ENCODE measurements at regions not wholly inside any gene's neighbourhood (a gene's known extent, or its start where the extent isn't known, plus 50 kb on each side); places are given as distances from the start of the nearest gene placed in this dataset.
"Not testable (repeated sequence)": the region's sequence is repeated elsewhere in the genome, so short reads cannot be mapped to it uniquely, and the experiment has no call there.

DNA sequence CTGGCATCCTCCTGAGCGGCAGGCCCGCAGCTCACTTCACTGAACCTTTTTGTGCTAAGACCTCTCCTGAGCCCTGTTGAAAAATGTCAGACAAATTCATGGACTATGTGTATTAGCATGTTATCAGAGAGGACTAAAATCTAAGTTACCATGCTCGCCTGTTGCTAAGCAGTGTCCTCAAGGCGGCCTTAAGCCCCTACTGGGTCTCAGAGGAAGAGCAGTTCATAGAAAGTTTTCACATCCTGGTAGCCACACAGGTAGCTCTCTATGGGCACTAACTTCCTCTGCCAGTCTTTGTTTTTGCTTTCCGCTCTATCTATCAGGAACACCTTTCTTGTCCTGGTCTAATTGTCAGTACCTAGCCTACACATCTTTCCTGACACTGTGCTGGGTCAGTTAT lies 306.6 kb upstream of the MIS18BP1 start:
- ATAC-seq (no peak), DNase-seq (no peak)
- H3K4me1 ChIP-seq (ENCODE audit: control insufficient read depth, insufficient read depth, low read length) = no peaks in the 10 kb centered on the region
- Mint-ChIP-seq H3K27ac (no peak overlapping the region), H3K4me1 (no peaks in the 10 kb centered on the region), H3K4me3 (no peak overlapping the region), H3K27me3 (ENCODE audit: low read depth in 2 of 2) (no peaks in the 10 kb centered on the region), H3K36me3 (no peaks in the 10 kb centered on the region), H3K9me3 (peaks cover 12 to 14% of the 10 kb centered on the region in 2 donors)
- WGBS (ENCODE audit: insufficient coverage) = 92% methylated on average over 5 of the region's 5 CpGs
- peaks cover under 1% of the 10 kb centered on the region for H3K9me3 ChIP-seq (ENCODE audit: control insufficient read depth, insufficient read depth, low read length)
- no peaks in the 10 kb centered on the region for H3K27me3 ChIP-seq (ENCODE audit: control insufficient read depth, insufficient read depth, low read length)
- H3K36me3 ChIP-seq (ENCODE audit: control insufficient read depth, insufficient read depth, low read length) = no peaks in the 10 kb centered on the region
- H3K4me3 ChIP-seq (ENCODE audit: low read length) = no peak overlapping the region
- H3K27ac ChIP-seq (ENCODE audit: low read length) = no peak overlapping the region
- intact Hi-C loops (cut with micrococcal nuclease) = no loop called here
- TF ChIP-seq, protein P1, sequence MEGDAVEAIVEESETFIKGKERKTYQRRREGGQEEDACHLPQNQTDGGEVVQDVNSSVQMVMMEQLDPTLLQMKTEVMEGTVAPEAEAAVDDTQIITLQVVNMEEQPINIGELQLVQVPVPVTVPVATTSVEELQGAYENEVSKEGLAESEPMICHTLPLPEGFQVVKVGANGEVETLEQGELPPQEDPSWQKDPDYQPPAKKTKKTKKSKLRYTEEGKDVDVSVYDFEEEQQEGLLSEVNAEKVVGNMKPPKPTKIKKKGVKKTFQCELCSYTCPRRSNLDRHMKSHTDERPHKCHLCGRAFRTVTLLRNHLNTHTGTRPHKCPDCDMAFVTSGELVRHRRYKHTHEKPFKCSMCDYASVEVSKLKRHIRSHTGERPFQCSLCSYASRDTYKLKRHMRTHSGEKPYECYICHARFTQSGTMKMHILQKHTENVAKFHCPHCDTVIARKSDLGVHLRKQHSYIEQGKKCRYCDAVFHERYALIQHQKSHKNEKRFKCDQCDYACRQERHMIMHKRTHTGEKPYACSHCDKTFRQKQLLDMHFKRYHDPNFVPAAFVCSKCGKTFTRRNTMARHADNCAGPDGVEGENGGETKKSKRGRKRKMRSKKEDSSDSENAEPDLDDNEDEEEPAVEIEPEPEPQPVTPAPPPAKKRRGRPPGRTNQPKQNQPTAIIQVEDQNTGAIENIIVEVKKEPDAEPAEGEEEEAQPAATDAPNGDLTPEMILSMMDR (IDR thresholded peaks at IDR 0.05) = no peak

DNA sequence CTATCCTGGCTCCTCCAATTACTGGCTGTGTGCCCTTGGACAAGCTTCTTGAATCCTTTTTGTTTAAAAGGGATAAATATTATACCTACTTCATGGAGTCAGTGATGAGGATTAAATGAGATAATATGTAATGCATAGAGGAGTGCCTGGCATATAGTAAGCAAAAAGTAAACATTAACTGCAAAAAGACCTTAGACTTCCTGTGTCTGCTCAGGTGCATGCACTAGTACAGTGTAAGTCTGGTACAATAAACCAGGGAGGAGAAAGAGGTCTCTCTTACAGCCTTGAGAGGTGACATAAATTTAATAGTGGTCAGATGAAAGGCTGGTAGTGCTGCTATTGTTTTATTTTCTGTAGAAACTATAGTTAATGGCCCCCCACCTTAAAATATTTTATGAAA lies 305.2 kb upstream of the MIS18BP1 start:
- no peak for DNase-seq
- Mint-ChIP-seq H3K9me3 (peaks cover 12 to 15% of the 10 kb centered on the region in 2 donors), H3K4me3 (no peak overlapping the region), H3K4me1 (no peaks in the 10 kb centered on the region), H3K27ac (no peak overlapping the region), H3K27me3 (ENCODE audit: low read depth in 2 of 2) (no peaks in the 10 kb centered on the region), H3K36me3 (peaks cover 6% of the 10 kb centered on the region)
- Histone ChIP-seq H3K4me1 (ENCODE audit: control insufficient read depth, insufficient read depth, low read length) (no peaks in the 10 kb centered on the region), H3K27me3 (ENCODE audit: control insufficient read depth, insufficient read depth, low read length) (no peaks in the 10 kb centered on the region), H3K36me3 (ENCODE audit: control insufficient read depth, insufficient read depth, low read length) (no peaks in the 10 kb centered on the region), H3K27ac (ENCODE audit: low read length) (no peak overlapping the region), H3K9me3 (ENCODE audit: control insufficient read depth, insufficient read depth, low read length) (no peaks in the 10 kb centered on the region), H3K4me3 (ENCODE audit: low read length) (no peak overlapping the region)
- no peak for ATAC-seq
- TF ChIP-seq, protein P1 (IDR thresholded peaks at IDR 0.05) = no peak
- intact Hi-C loops (cut with micrococcal nuclease) = no loop called here

DNA sequence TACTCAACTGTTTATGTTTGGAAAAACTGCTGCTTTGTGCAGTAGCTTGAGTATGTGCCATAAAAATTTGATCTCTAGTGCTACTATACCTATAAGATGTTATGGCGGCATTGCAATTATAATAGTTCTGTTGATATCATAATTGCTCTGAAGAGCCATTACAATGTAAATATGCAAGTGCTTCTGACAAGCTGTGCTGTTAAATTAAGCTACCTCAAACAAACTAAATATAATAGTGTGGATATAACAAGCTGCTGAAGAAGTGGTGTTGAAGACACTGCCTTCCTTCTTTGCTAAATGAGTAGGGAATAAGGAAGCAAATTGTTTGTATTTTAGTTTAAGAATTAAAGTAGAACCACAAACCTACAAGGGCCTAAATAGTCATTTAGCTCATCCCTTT lies 301.0 kb upstream of the MIS18BP1 start:
- TF ChIP-seq, protein P1 (IDR thresholded peaks at IDR 0.05) = no peak
- H3K4me3 ChIP-seq (ENCODE audit: low read length) = no peak overlapping the region
- H3K4me1 ChIP-seq (ENCODE audit: control insufficient read depth, insufficient read depth, low read length) = no peaks in the 10 kb centered on the region
- Mint-ChIP-seq H3K4me1 (no peaks in the 10 kb centered on the region), H3K9me3 (peaks cover 14 to 15% of the 10 kb centered on the region in 2 donors), H3K27me3 (ENCODE audit: low read depth in 2 of 2) (no peaks in the 10 kb centered on the region), H3K4me3 (no peak overlapping the region), H3K27ac (no peak overlapping the region), H3K36me3 (peaks cover 19% of the 10 kb centered on the region)
- no peaks in the 10 kb centered on the region for H3K27me3 ChIP-seq (ENCODE audit: control insufficient read depth, insufficient read depth, low read length)
- no peaks in the 10 kb centered on the region for H3K9me3 ChIP-seq (ENCODE audit: control insufficient read depth, insufficient read depth, low read length)
- DNase-seq (no peak), ATAC-seq (no peak)
- no peak overlapping the region for H3K27ac ChIP-seq (ENCODE audit: low read length)
- no CpG with 5 or more reads among the region's 1 CpG for WGBS (ENCODE audit: insufficient coverage)
- intact Hi-C loops (cut with micrococcal nuclease) = no loop called here
- H3K36me3 ChIP-seq (ENCODE audit: control insufficient read depth, insufficient read depth, low read length) = no peaks in the 10 kb centered on the region

DNA sequence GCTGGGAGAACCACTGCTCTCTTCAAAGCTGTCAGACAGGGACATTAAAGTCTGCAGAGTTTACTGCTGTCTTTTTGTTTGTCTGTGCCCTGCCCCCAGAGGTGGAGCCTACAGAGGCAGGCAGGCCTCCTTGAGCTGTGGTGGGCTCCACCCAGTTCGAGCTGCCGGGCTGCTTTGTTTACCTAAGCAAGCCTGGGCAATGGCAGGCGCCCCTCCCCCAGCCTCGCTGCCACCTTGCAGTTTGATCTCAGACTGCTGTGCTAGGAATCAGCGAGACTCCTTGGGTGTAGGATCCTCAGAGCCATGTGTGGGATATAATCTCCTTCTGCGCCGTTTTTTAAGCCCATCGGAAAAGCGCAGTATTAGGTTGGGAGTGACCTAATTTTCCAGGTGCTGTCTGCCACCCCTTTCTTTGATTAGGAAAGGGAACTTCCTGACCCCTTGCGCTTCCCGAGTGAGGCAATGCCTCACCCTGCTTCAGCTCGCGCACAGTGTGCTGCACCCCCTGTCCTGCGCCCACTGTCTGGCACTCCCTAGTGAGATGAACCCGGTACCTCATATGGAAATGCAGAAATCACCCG lies 298.3 kb upstream of the MIS18BP1 start:
- H3K9me3 ChIP-seq (ENCODE audit: control insufficient read depth, insufficient read depth, low read length); H3K4me3 Mint-ChIP-seq; DNase-seq; H3K27ac Mint-ChIP-seq; H3K27ac ChIP-seq (ENCODE audit: low read length); H3K4me3 ChIP-seq (ENCODE audit: low read length); intact Hi-C loops (cut with micrococcal nuclease); H3K4me1 Mint-ChIP-seq; H3K27me3 Mint-ChIP-seq (ENCODE audit: low read depth in 2 of 2); H3K36me3 ChIP-seq (ENCODE audit: control insufficient read depth, insufficient read depth, low read length); H3K4me1 ChIP-seq (ENCODE audit: control insufficient read depth, insufficient read depth, low read length); ATAC-seq; H3K27me3 ChIP-seq (ENCODE audit: control insufficient read depth, insufficient read depth, low read length): not testable (repeated sequence)
- peaks cover 19% of the 10 kb centered on the region for H3K36me3 Mint-ChIP-seq
- WGBS (ENCODE audit: insufficient coverage) = 71% methylated on average over 16 of the region's 16 CpGs
- H3K9me3 Mint-ChIP-seq = peaks cover 15 to 22% of the 10 kb centered on the region in 2 donors
